ENCODE measurements at regions not wholly inside any gene's neighbourhood (a gene's known extent, or its start where the extent isn't known, plus 50 kb on each side); places are given as distances from the start of the nearest gene placed in this dataset.

- DNase-seq (ENCODE audit: low read depth), result no peak
Observed at GRCh38 chr1:36743286-36744005, 260.7 kb upstream of the CSF3R start.

DNA sequence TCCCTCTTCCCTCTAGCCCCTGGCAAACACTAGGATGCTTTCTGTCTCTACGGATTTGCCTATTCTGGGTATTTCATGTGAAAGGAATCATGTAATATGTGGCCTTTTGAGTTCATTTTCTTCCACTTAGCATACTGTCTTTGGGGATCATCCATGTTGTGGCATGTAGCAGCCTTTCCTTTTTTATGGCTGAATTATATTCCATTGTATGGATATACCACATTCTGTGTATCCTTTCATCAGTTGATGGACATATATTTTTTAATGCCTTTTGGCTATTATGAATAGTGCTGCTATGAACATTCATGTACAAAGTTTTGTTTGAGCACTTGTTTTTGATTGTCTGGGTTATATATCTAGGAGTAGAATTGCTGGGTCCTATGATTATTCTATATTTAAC is 258.4 kb upstream of the CSF3R start:
- no peak for DNase-seq (ENCODE audit: low read depth)

DNA sequence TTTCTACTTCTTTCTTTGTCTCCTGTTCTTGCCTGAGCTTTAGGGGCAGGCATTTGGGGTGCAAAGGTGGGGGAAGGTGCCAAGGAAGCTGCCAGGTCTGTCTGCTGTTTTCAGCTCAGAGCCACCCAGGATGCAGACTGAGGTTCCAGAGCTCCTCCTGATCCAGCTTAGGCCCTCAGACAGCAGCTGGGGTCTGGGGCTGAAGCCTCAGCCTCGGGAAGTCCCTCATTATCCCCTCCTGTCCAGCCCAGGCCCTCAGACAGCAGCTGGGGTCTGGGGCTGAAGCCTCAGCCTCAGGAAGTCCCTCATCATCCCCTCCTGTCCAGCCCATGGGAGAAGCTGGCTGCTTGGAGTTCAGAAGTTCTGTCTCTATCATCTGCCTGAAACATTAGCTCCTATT is 257.7 kb upstream of the CSF3R start:
- DNase-seq (ENCODE audit: low read depth), result no peak

GRCh38 chr1:36739703-36740289 is 257.1 kb upstream of the CSF3R start:
- no peak for DNase-seq (ENCODE audit: low read depth)

GRCh38 chr1:36738245-36738644 is 255.5 kb upstream of the CSF3R start:
- DNase-seq (ENCODE audit: low read depth), result no peak

DNA sequence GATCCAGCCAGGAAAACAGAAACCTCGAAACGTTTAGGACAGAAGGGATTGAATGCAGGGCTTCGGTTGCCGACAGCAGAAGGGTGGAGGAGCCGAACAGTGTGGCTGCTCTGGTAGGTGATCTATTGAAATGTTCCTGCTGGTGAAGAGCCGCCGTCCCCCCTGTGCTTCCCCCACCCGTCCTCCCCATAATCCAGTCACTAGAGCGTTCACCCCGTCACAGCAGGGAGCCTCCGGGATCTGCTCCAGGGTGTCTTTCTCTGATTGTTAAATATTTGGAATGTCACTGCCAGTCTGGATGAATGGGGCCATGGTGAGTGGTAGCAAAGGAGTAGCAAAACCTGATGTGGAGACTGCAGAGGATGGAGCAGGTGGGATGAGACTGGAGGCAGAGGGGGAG is 255.1 kb upstream of the CSF3R start:
- DNase-seq (ENCODE audit: low read depth), result no peak

GRCh38 chr1:36737038-36737555 is 254.4 kb upstream of the CSF3R start:
- no peak for DNase-seq (ENCODE audit: low read depth)

DNA sequence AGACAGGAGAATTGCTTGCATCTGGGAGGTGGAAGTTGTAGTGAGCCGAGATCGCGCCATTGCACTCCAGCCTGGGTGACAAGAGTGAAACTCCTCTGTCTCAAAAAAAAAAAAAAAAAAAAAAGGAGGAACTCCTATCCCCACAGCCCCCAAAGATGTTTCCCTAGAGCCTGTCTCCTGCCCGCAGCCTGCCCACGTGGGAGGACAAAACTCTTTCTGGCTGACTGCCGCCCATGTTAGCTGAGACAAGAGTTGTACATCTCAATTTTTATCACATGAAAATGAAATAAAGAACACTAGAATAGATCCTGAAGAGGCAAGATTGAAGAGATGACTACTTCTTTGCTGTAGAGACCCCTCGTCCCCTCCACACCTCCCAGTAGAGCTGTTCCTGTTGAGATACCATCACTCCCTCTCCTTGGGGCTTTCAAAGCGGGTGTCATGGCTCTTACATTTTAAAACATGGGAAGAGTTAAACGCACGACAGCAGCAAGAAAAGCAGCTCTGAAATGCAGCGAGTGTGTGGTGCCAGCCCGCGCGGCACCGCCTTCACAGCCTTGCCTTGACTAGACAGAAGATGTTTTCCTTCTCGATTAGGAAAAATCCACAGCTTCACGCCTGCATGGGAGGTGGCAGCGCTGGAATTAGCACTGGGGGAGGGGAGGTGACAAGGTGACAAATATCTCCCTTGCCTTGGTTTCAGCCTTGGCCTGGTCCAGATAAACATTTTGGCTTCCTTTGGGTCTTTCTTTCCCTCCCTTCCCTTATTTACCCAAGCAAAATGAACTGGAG is 253.4 kb upstream of the CSF3R start:
- DNase-seq (ENCODE audit: low read depth), result no peak

GRCh38 chr1:36735436-36735835 is 252.7 kb upstream of the CSF3R start:
- no peak for DNase-seq (ENCODE audit: low read depth)

DNA sequence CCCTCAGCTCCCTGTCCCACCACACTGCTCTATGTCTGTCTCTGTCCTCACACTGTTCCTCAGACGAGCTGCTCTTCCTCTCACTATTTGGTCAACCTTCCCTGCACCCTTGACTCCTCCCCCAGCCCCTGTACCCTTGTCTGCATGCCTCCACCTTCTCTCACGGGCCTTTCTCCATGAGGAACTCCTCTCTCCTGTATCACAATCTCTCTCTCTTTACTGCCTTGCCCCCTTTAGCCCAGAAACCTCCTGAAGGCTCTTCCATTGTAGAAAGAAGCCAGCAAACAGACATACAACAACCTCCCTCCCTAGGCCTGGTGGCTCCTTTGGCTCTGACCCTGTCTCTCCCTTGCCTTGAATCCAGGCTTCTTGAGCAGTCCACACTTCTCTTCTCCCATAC is 251.6 kb upstream of the CSF3R start:
- DNase-seq (ENCODE audit: low read depth), result no peak

GRCh38 chr1:36733748-36734147 is 251.0 kb upstream of the CSF3R start:
- DNase-seq (ENCODE audit: low read depth), result no peak

GRCh38 chr1:36732015-36732356 is 249.3 kb upstream of the CSF3R start:
- no peak for DNase-seq (ENCODE audit: low read depth)

DNA sequence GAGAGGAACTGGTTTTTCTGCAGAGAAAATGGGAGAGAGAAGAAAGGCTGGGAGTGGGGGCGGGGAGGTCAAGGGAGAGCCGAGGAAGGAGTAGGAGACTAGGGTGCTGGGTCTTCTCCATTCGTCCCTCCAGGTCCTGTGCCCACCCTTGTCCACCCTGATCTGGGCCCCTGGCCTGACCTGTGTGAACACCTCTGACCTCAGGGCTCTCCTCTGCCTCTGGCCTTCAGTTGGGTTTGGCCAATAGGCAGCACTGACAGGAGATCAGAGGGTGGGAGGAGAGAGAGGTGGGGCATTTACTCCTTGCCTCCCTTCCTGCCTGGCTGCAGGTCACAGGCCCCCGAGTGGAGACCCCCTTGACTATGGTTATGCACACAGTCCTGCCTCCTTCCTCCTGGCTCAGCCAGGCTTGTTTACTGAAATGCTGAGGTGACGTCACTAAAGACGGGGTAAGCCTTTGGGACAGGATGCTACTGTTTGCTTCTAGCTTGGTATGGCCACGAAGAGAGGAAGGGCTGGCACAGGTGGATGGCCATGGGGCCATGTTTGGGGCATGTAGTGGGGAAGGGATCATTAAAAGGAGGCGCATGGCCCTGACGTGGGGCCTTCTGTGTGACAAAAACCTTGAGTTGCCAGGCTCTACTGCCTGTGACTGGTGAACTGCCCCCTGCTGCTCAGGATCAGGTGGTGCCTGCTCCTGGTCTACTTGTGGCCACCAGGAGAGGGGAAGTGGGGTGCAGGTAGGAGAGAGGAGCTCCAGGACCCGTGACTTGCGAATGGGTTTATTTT is 248.7 kb upstream of the CSF3R start:
- DNase-seq (ENCODE audit: low read depth), result no peak

- DNase-seq (ENCODE audit: low read depth), result no peak
Observed at GRCh38 chr1:36730599-36730998, 247.9 kb upstream of the CSF3R start.

DNA sequence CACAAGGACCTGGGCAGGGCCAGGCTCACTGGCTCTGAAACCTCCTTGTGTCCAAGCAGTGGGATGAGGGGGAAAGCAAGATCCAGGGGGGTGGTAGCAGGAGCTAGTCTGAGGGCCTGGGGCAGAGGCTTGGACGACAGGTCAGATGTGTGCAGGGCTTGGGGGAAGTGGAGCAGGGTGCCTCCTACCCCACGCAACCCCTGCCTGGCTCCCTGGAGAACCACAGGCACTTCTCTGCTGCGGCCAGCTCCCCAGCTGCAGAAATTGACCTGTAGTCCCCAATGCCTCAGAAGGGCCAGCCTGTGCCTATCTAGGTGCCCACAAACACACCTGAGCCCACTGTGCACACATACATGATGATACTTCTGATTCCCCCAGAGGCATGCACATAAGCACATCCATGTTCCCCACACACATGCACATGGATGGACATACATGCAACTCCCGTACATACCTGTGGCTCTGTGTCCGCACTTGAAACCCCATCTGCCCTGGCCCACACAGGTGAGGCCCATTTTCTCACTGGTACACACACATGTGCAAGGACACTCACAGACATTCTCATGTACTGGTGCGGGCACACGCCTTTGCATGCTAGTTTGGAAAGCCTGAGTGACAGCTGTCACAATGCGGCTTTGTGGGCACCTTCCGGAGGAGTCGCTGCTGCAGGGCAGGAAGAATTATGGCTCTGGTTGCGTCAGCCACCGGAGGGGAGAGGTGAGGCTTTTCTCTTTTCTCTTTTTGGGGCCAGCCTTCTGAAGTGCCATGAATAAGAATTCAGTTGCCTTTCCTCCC is 247.2 kb upstream of the CSF3R start:
- DNase-seq (ENCODE audit: low read depth), result no peak

GRCh38 chr1:36729289-36729688 is 246.6 kb upstream of the CSF3R start:
- DNase-seq (ENCODE audit: low read depth), result no peak

DNA sequence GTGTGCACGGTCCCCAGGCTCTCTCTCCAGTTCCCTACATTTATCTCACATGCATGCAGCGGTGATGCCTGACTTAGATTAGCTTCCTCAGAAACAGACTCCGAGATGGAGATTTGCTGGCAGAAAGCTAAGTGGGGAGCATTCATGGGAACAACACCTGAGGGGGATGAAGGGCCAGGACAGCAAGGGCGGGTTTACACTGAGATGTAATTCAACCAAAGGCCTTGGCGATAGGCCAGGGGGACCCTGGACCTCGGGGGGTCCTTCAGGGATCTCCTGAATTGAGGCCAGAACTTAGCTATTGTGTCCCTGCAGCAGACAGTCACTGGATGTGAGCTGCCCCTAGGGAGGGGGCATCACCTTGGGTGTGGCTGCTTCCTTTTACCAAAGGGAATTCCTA is 246.1 kb upstream of the CSF3R start:
- DNase-seq (ENCODE audit: low read depth), result no peak

DNA sequence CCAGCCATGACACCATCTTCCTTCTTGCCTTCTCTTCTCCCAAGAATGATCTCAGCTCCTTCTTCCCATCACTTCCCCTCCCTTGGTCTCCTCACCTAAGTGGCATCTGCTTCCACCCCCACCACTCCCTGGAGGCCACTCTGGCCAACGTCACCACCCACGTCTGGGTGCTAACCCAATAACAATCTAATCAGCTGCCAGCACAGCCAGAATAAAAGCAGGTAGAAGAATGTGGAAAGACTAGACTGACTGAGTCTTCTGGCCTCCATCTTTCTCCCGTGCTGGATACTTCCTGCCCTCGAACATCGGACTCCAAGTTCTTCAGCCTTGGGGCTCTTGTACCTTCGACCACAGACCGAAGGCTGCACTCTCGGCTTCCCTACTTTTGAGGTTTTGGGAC is 245.3 kb upstream of the CSF3R start:
- DNase-seq (ENCODE audit: low read depth), result no peak

- DNase-seq (ENCODE audit: low read depth), result no peak
Observed at GRCh38 chr1:36725151-36725550, 242.4 kb upstream of the CSF3R start.

DNA sequence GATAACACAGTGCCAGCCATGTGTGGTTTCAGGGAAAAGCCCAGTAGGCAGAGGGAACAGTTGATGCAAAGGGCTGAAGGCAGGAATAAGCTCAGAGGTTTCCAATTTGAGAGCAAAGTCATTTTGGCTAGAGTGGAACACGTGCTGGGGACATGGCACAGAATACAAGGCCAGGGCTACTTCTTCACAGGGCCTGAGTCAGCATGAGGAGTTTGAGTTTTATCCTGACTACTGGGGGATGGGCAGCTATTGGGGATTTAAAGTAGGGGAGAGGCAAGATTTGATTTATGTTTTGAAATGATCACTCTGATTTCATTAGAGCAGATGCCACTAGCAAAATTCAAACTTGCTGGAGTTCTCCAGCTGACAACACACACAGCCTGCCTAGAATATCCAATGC is 241.1 kb upstream of the CSF3R start:
- no peak for DNase-seq (ENCODE audit: low read depth)

DNA sequence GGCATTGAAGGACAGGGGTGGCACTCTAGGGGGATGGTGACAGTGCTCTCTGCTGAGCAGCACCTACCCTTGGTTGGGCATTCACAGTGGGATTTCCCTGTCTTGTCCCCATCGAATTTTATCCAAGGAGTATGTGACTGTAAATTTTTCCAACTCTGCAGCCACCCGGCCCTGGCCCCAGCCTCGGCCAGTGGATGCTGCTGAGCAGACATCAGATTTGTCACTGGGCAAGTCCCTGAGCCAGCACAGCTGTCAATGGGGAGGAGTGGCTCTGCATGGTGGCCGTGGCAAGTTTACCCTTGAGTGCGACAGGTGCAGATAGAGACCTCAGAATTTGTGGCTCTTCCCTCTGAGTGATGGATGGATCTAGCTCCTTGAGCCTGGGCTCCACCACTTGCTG is 240.2 kb upstream of the CSF3R start:
- DNase-seq (ENCODE audit: low read depth), result no peak

DNA sequence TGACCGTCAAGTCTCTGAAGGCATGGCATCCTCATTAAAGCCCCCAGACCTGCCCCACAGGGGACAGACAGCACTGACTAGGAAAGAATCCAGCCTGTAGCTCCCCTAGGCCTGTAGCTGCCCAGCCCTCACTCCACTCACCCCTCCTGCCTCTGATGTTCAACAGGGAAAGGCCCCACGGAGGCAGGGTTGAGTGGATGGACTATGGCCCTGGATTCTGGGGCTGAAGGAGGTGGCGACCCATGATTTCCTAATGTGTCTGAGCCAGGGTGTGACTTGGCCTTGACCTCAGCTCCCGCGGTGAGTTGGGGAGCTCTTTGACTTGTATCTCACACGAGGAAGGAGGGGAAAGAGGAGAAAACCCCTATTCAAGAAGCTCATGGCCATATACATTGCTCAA is 238.5 kb upstream of the CSF3R start:
- no peak for DNase-seq (ENCODE audit: low read depth)

All from fibroblast of the conjunctiva (primary cell).